Fibroblast of lung (primary cell): ENCODE measurements at regions not wholly inside any gene's neighbourhood (a gene's known extent, or its start where the extent isn't known, plus 50 kb on each side); places are given as distances from the start of the nearest gene placed in this dataset.
A peak's percentile ranks its signal among the peaks of the same experiment; 100 is the strongest.

ENCODE experiments used
- DNase-seq, 2 donors: peaks; one replicate each; pipeline versions ENCODE4 v3.0.0 to v3.0.0-alpha.2; 2010; ENCODE audit warnings: low read depth in 2 of 2
- H2AFZ ChIP-seq: 2 replicates; pipeline ENCODE4 v1.5.1; 2012; ENCODE audit warnings: low read length, control low read depth, inconsistent platforms
- H3K27ac ChIP-seq: 2 replicates; pipeline ENCODE4 v1.5.1; 2011; ENCODE audit warnings: low read length, control low read depth; ENCODE audit not compliant: insufficient read depth
- H3K27me3 ChIP-seq: 2 replicates; pipeline ENCODE4 v1.5.1; 2011; ENCODE audit warnings: mild to moderate bottlenecking, low read length; ENCODE audit not compliant: control insufficient read depth, insufficient read depth
- H3K36me3 ChIP-seq: 2 replicates; pipeline ENCODE4 v1.5.1; 2011; ENCODE audit warnings: low read length; ENCODE audit not compliant: control insufficient read depth, insufficient read depth
- H3K4me1 ChIP-seq: 2 replicates; pipeline ENCODE4 v1.5.1; 2011; ENCODE audit warnings: low read length; ENCODE audit not compliant: control insufficient read depth, insufficient read depth; ENCODE audit errors: extremely low read depth
- H3K4me2 ChIP-seq: 2 replicates; pipeline ENCODE4 v1.5.1; 2011; ENCODE audit warnings: low read length, control low read depth; ENCODE audit not compliant: insufficient read depth; ENCODE audit errors: extremely low read depth
- H3K4me3 ChIP-seq, 4 experiments: fragments of 200-600 bp in 1 of 4; sonication (generic) in 1 of 4; replicated peaks in 1 of 4; 2 replicates each; pipeline ENCODE4 v1.5.1; 2011 to 2016; ENCODE audit warnings: low read length in 4 of 4, low read depth in 3 of 4, mild to moderate bottlenecking in 3 of 4, control low read depth in 2 of 4, inconsistent platforms in 1 of 4, mixed read lengths in 1 of 4; ENCODE audit not compliant: insufficient read depth in 1 of 4; ENCODE audit errors: control extremely low read depth in 1 of 4
- H3K79me2 ChIP-seq: 2 replicates; pipeline ENCODE4 v1.5.1; 2012; ENCODE audit warnings: mild to moderate bottlenecking, low read length, inconsistent platforms; ENCODE audit not compliant: control insufficient read depth, insufficient read depth
- H3K9ac ChIP-seq: 2 replicates; pipeline ENCODE4 v1.5.1; 2011; ENCODE audit warnings: mild to moderate bottlenecking, low read length, control low read depth; ENCODE audit not compliant: insufficient read depth
- H3K9me3 ChIP-seq: 2 replicates; pipeline ENCODE4 v1.5.1; 2012; ENCODE audit warnings: low read depth, low read length; ENCODE audit not compliant: control insufficient read depth, insufficient read depth
- H4K20me1 ChIP-seq: 2 replicates; pipeline ENCODE4 v1.5.1; 2011; ENCODE audit warnings: low read length; ENCODE audit not compliant: control insufficient read depth, insufficient read depth; ENCODE audit errors: extremely low read depth
- CTCF ChIP-seq, 2 donors: IDR thresholded peaks in 1 of 2; conservative IDR thresholded peaks in 1 of 2; 1 replicate in 1 of 2; 2 replicates in 1 of 2; pipeline ENCODE4 v1.5.1; 2011 to 2012; ENCODE audit warnings: low read length in 2 of 2, control low read depth in 1 of 2, inconsistent platforms in 1 of 2, low read depth in 1 of 2, mild to moderate bottlenecking in 1 of 2
- EZH2 ChIP-seq: IDR thresholded peaks from 2 replicates; pipeline ENCODE4 v1.5.1; 2012; ENCODE audit warnings: low read length, control low read depth, mild to moderate bottlenecking; ENCODE audit errors: missing control alignments

GRCh38 chr6:113304116-113304515 is 553.0 kb upstream of the MARCKS start:
- no peak for DNase-seq
- Histone ChIP-seq H2AFZ (no peak overlapping the region), H3K27me3 (no peaks in the 10 kb centered on the region), H3K9me3 (no peaks in the 10 kb centered on the region), H3K9ac (no peak overlapping the region), H3K36me3 (no peaks in the 10 kb centered on the region), H4K20me1 (no peaks in the 10 kb centered on the region), H3K4me3 (no peak overlapping the region), H3K79me2 (no peaks in the 10 kb centered on the region), H3K27ac (no peak overlapping the region), H3K4me1 (peaks cover 4% of the 10 kb centered on the region), H3K4me2 (no peak overlapping the region)
- TF ChIP-seq CTCF (conservative IDR thresholded peaks at IDR 0.05 in 1 of 2, IDR thresholded peaks at IDR 0.05 in 1 of 2; ENCODE audit: low read depth in 1 of 2, low read length in 2 of 2) = no peak
- TF ChIP-seq EZH2 = no peak

- no peaks in the 10 kb centered on the region for H3K4me1 ChIP-seq
- no peak overlapping the region for H3K4me3 ChIP-seq
- peak; percentile 18 to 26 for DNase-seq
- no peaks in the 10 kb centered on the region for H3K9me3 ChIP-seq
- no peak overlapping the region for H2AFZ ChIP-seq
- TF ChIP-seq CTCF (conservative IDR thresholded peaks at IDR 0.05 in 1 of 2, IDR thresholded peaks at IDR 0.05 in 1 of 2; ENCODE audit: low read depth in 1 of 2, low read length in 2 of 2) (peak; percentile 28 to 52), EZH2 (no peak)
- no peak overlapping the region for H3K27ac ChIP-seq
- H3K36me3 ChIP-seq = no peaks in the 10 kb centered on the region
- H3K79me2 ChIP-seq = no peaks in the 10 kb centered on the region
- H3K4me2 ChIP-seq = no peak overlapping the region
- no peak overlapping the region for H3K9ac ChIP-seq
- no peaks in the 10 kb centered on the region for H3K27me3 ChIP-seq
- H4K20me1 ChIP-seq = no peaks in the 10 kb centered on the region
These were observed 550.5 kb upstream of the MARCKS start for GRCh38 chr6:113306552-113307145.

- no peak overlapping the region for H3K4me3 ChIP-seq
These were observed 548.9 kb upstream of the MARCKS start for GRCh38 chr6:113308266-113308665.

More at GRCh38 chr6:113308266-113308665, 548.9 kb upstream of the MARCKS start:
- H3K27ac ChIP-seq = no peak overlapping the region
- no peaks in the 10 kb centered on the region for H3K79me2 ChIP-seq
- H3K4me1 ChIP-seq = no peaks in the 10 kb centered on the region
- no peak for DNase-seq
- H3K9ac ChIP-seq = no peak overlapping the region
- no peaks in the 10 kb centered on the region for H3K27me3 ChIP-seq
- H3K36me3 ChIP-seq = no peaks in the 10 kb centered on the region
- H2AFZ ChIP-seq = no peak overlapping the region
- no peak for TF ChIP-seq CTCF (conservative IDR thresholded peaks at IDR 0.05 in 1 of 2, IDR thresholded peaks at IDR 0.05 in 1 of 2; ENCODE audit: low read depth in 1 of 2, low read length in 2 of 2)
- no peak for TF ChIP-seq EZH2
- no peaks in the 10 kb centered on the region for H3K9me3 ChIP-seq
- no peak overlapping the region for H3K4me2 ChIP-seq
- no peaks in the 10 kb centered on the region for H4K20me1 ChIP-seq
